Pancreas (tissue), 10 donors: ENCODE measurements at regions not wholly inside any gene's neighbourhood (a gene's known extent, or its start where the extent isn't known, plus 50 kb on each side); places are given as distances from the start of the nearest gene placed in this dataset.
A peak's percentile ranks its signal among the peaks of the same experiment; 100 is the strongest.

Source experiments
- ATAC-seq, 4 donors: fragments of 200-7000 bp; cut with Tn5 transposase; one replicate each; pipeline versions ENCODE4 v1.8.0 to v1.9.1; 2020; ENCODE audit warnings: mild to moderate bottlenecking in 4 of 4, moderate library complexity in 4 of 4
- DNase-seq, 6 donors: peaks; one replicate each; pipeline ENCODE4 v3.0.0-alpha.2; 2020
- FAIRE-seq: peaks from 2 replicates; lab custom pipeline; 2012; peaks lifted over from hg19 to GRCh38; lab: Jason Lieb, UNC
- H3K27ac ChIP-seq, 4 donors: fragments of 200-600 bp; sonication (generic); 1 replicate in 3 of 4; 2 replicates in 1 of 4; pipeline versions ENCODE4 v1.5.0 to v1.8.0; 2020
- H3K27me3 ChIP-seq, 4 donors: fragments of 200-600 bp; one replicate each; pipeline ENCODE4 v1.8.0; 2021
- H3K36me3 ChIP-seq, 3 donors: fragments of 200-600 bp; sonication (generic) in 1 of 3; one replicate each; pipeline versions ENCODE4 v1.5.0 to v1.8.0; 2020 to 2021
- H3K4me1 ChIP-seq, 3 donors: fragments of 200-600 bp; one replicate each; pipeline ENCODE4 v1.8.0; 2021
- H3K4me3 ChIP-seq, 4 donors: fragments of 200-600 bp; sonication (generic) in 2 of 4; one replicate each; pipeline versions ENCODE4 v1.5.0 to v1.8.0; 2020 to 2021
- H3K9me3 ChIP-seq, 4 donors: fragments of 200-600 bp; one replicate each; pipeline ENCODE4 v1.8.0; 2021
- CTCF ChIP-seq, 4 donors: fragments of 200-600 bp; sonication (generic) in 3 of 4; IDR thresholded peaks; one replicate each; pipeline versions ENCODE4 v1.5.0 to v1.8.0; 2021; ENCODE audit warnings: antibody characterized with exemption in 4 of 4
- WGBS, 2 donors: extraction: QIAGEN DNeasy Blood & Tissue Kit; methylation state at CpG; one replicate each; pipeline ENCODE4 v1.1.7; 2013; 5-methylcytosine and 5-hydroxymethylcytosine counted together
- intact Hi-C, 3 donors: fragments of 100-400 bp; cut with DNase I; formaldehyde crosslinking; loops; one replicate each; pipeline versions ENCODE4 v1.11.1 to v1.14.2; 2022
- donor health status: healthy with polysubstance abuse.
- donor health status: DM: no; HTN: no; CAD: no; lungs with moderate emphysema.
- donor health status: DM: no; HTN: no; CAD: no.
- donor health status: control.
- donor health status: control.
- donor health status: Bipolar disorder and iron deficiency.
- donor health status: DM: yes; HTN: yes; CAD: no.
- donor health status: DM: no; HTN: no; CAD: no.
- donor health status: DM: no; HTN: no; CAD: no.
- donor health status: DM: yes; HTN: yes; CAD: no.

- Histone ChIP-seq H3K4me1 (no peaks in the 10 kb centered on the region), H3K4me3 (no peak overlapping the region), H3K9me3 (no peaks in the 10 kb centered on the region), H3K27me3 (no peaks in the 10 kb centered on the region), H3K27ac (no peak overlapping the region), H3K36me3 (no peaks in the 10 kb centered on the region)
- WGBS, 2 donors = 34 to 47% methylated on average over 4 of the region's 4 CpGs
- intact Hi-C loops = no loop called here
- TF ChIP-seq CTCF (IDR thresholded peaks at IDR 0.05) = no peak
- no peak for DNase-seq
- FAIRE-seq = no peak
- ATAC-seq = peak in 3 of 4 donors; percentile 44 to 61 (median 59)
Observed at GRCh38 chr2:208827549-208828221, 421.1 kb downstream of the PTH2R start.

- ATAC-seq = no peak
- intact Hi-C loops = no loop called here
- DNase-seq = no peak
- no peaks in the 10 kb centered on the region for H3K4me1 ChIP-seq
- no peak for FAIRE-seq
- H3K36me3 ChIP-seq = no peaks in the 10 kb centered on the region
- 94 to 96% methylated on average over 3 of the region's 3 CpGs for WGBS, 2 donors
- no peak overlapping the region for H3K27ac ChIP-seq
- no peak overlapping the region for H3K4me3 ChIP-seq
- no peaks in the 10 kb centered on the region for H3K9me3 ChIP-seq
- no peaks in the 10 kb centered on the region for H3K27me3 ChIP-seq
- no peak for TF ChIP-seq CTCF (IDR thresholded peaks at IDR 0.05)
Observed at GRCh38 chr2:208830203-208830602, 423.6 kb downstream of the PTH2R start.

GRCh38 chr2:208847651-208848050 lies 441.1 kb downstream of the PTH2R start:
- no peak for FAIRE-seq
- Histone ChIP-seq H3K27ac (no peak overlapping the region), H3K4me1 (no peaks in the 10 kb centered on the region), H3K9me3 (no peaks in the 10 kb centered on the region), H3K27me3 (no peaks in the 10 kb centered on the region), H3K36me3 (no peaks in the 10 kb centered on the region), H3K4me3 (no peak overlapping the region)
- no peak for DNase-seq
- TF ChIP-seq CTCF (IDR thresholded peaks at IDR 0.05) = no peak
- no peak for ATAC-seq
- intact Hi-C loops = no loop called here
- 52 to 71% methylated on average over 1 of the region's 1 CpG for WGBS, 2 donors

- DNase-seq (no peak), FAIRE-seq (no peak), ATAC-seq (no peak)
- H3K9me3 ChIP-seq = peaks cover 0 to 5% (median 0%) of the 10 kb centered on the region in 4 donors
- no peak overlapping the region for H3K27ac ChIP-seq
- no peaks in the 10 kb centered on the region for H3K27me3 ChIP-seq
- H3K36me3 ChIP-seq = no peaks in the 10 kb centered on the region
- WGBS, 2 donors = 83 to 91% methylated on average over 6 of the region's 6 CpGs
- H3K4me3 ChIP-seq = no peak overlapping the region
- no peak for TF ChIP-seq CTCF (IDR thresholded peaks at IDR 0.05)
- no peaks in the 10 kb centered on the region for H3K4me1 ChIP-seq
- intact Hi-C loops = no loop called here
Observed at GRCh38 chr2:208854717-208855116, 448.1 kb downstream of the PTH2R start.

- FAIRE-seq (no peak), ATAC-seq (no peak), DNase-seq (no peak)
- Histone ChIP-seq H3K27ac (no peak overlapping the region), H3K36me3 (no peaks in the 10 kb centered on the region), H3K27me3 (no peaks in the 10 kb centered on the region), H3K4me1 (no peaks in the 10 kb centered on the region), H3K9me3 (no peaks in the 10 kb centered on the region), H3K4me3 (no peak overlapping the region)
- no peak for TF ChIP-seq CTCF (IDR thresholded peaks at IDR 0.05)
- intact Hi-C loops = no loop called here
Observed at GRCh38 chr2:208867374-208867773, 460.8 kb downstream of the PTH2R start.
